ENCODE measurements at regions not wholly inside any gene's neighbourhood (a gene's known extent, or its start where the extent isn't known, plus 50 kb on each side); places are given as distances from the start of the nearest gene placed in this dataset.

GRCh38 chr3:459311-459670, 262.7 kb downstream of the CHL1 start:
- DNase-seq = no peak

- DNase-seq = no peak
Observed at GRCh38 chr3:461006-461405, 264.4 kb downstream of the CHL1 start.

GRCh38 chr3:462851-463250, 266.3 kb downstream of the CHL1 start:
- DNase-seq = no peak

- DNase-seq = no peak
Observed at GRCh38 chr3:463252-464192, 267.0 kb downstream of the CHL1 start.

- no peak for DNase-seq
Observed at GRCh38 chr3:464255-464654, 267.7 kb downstream of the CHL1 start.

- DNase-seq = no peak
Observed at GRCh38 chr3:468172-468571, 271.6 kb downstream of the CHL1 start.

- DNase-seq = no peak
Observed at GRCh38 chr3:473033-473800, 276.7 kb downstream of the CHL1 start.

GRCh38 chr3:474828-475227, 278.3 kb downstream of the CHL1 start:
- DNase-seq = no peak

GRCh38 chr3:480070-480469, 283.5 kb downstream of the CHL1 start:
- no peak for DNase-seq

GRCh38 chr3:481111-481510, 284.5 kb downstream of the CHL1 start:
- no peak for DNase-seq

GRCh38 chr3:481680-482079, 285.1 kb downstream of the CHL1 start:
- peak; percentile 4 for DNase-seq

- DNase-seq = no peak
Observed at GRCh38 chr3:482479-482878, 285.9 kb downstream of the CHL1 start.

- no peak for DNase-seq
Observed at GRCh38 chr3:484341-484740, 287.8 kb downstream of the CHL1 start.

- no peak for DNase-seq
Observed at GRCh38 chr3:487614-488013, 291.1 kb downstream of the CHL1 start.

- DNase-seq = no peak
Observed at GRCh38 chr3:492586-493316, 296.2 kb downstream of the CHL1 start.

GRCh38 chr3:494190-494589, 297.6 kb downstream of the CHL1 start:
- no peak for DNase-seq

GRCh38 chr3:498487-498886, 301.9 kb downstream of the CHL1 start:
- DNase-seq = no peak

- DNase-seq = no peak
Observed at GRCh38 chr3:499001-499761, 302.6 kb downstream of the CHL1 start.

GRCh38 chr3:502486-502885, 305.9 kb downstream of the CHL1 start:
- DNase-seq = no peak

- no peak for DNase-seq
Observed at GRCh38 chr3:513301-513700, 316.7 kb downstream of the CHL1 start.

GRCh38 chr3:514192-514591, 317.6 kb downstream of the CHL1 start:
- DNase-seq = no peak

GRCh38 chr3:519026-519425, 322.5 kb downstream of the CHL1 start:
- DNase-seq = no peak

- DNase-seq = no peak
Observed at GRCh38 chr3:522888-523287, 326.3 kb downstream of the CHL1 start.

Data from COR-L47 (cell line).